ENCODE measurements at regions not wholly inside any gene's neighbourhood (a gene's known extent, or its start where the extent isn't known, plus 50 kb on each side); places are given as distances from the start of the nearest gene placed in this dataset.

DNA sequence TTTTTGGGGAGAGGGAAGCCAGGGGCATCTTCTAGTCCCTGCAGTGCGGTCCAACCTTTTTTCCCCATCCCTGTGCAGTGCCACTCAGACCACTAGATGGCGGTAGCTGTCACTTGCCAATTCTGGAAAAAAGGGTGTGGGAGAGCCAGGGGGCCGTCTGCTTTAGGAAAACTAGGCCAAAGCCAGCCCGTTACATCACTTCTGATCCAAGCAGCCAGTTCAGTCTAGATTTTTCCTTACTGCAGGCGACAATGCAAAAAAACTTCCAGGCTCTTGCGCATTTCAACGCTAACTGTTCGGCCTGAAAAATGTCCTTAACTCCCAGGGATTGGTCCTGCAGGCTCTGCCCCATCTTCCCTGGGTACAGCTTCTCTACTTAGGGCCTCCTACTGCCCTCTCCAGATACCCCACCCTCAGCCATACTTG, 69.2 kb upstream of the CES5A start:
- DNase-seq (ENCODE audit: low spot score): peak; percentile 88

GRCh38 chr16:55943267-55943666, 68.1 kb upstream of the CES5A start:
- no peak for DNase-seq (ENCODE audit: low spot score)

DNA sequence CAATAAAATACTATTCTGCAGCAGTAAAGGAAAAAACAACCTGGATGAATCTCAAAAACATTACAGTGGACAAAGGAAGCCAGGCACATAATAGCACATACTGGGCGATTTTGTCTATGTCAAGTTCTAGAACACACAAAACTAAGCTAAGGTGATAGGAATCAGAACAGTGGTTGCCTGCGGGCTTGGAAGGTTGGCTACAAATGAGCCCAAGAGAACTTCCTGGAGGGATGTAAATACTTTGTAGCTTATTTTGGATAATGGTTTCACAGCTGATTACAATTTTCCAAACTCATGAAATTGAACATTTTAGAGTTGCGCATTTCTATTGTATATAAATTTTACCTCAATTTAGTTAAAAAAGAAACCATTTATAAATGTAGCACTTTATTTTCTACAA, 67.6 kb upstream of the CES5A start:
- no peak for DNase-seq (ENCODE audit: low spot score)

DNA sequence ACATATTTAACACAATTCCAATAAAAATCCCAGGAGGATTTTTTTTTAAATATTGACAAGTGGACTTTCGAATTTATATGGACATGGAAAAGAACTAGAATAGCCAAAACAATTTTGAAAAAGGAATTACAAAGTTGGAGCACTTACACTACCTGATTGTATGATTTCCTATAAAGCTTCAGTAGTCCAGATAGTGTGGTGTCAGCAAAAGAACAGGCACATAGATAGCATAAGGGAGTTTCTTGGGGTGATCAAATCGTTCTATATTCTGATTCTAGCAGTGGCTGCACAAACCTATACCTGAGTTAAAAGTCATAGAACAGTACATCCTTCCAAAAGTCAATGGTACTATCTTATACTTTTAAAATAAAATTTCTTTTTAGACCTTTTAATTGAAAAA, 66.4 kb upstream of the CES5A start:
- DNase-seq (ENCODE audit: low spot score): no peak

GRCh38 chr16:55938126-55938525, 63.0 kb upstream of the CES5A start:
- DNase-seq (ENCODE audit: low spot score): no peak

DNA sequence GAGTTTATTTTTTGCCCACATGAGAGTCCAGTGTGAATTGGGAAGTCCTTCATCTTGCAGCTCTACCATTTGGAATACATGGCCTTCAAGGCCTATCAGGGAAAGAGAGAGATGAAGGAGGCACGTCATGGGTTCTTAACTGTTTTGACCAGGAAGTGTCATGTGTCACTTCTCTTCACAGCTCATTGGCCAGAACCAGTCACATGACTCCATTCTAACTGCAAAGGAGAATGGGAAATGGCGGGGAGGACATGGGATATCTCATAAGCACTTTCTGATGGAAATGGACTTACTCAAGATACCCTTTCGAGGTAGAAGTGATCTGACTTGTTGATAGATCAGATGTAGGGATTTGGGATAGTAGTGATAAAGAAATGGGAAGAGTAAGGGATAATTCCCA, 57.9 kb upstream of the CES5A start:
- no peak for DNase-seq (ENCODE audit: low spot score)

DNA sequence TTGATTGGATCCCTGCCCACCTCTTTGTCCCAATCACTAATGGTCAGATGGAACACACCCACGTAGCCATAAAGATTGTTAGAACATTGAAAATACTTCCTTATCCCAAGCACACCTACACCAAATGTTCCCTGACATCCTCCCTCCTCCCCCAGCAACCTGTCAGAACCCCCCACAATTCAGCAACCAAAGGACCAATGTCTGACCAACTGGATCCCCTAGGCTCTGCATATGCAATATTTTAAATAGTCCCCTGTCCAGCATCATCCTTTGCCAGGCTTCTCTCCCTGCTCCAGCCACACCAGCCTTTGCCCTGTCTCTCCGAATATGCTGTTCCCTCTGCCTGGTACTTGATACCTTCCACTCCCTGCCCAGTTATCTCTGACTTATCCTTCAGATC, 54.9 kb upstream of the CES5A start:
- no peak for DNase-seq (ENCODE audit: low spot score)

GRCh38 chr16:55929181-55929580, 54.0 kb upstream of the CES5A start:
- DNase-seq (ENCODE audit: low spot score): no peak

DNA sequence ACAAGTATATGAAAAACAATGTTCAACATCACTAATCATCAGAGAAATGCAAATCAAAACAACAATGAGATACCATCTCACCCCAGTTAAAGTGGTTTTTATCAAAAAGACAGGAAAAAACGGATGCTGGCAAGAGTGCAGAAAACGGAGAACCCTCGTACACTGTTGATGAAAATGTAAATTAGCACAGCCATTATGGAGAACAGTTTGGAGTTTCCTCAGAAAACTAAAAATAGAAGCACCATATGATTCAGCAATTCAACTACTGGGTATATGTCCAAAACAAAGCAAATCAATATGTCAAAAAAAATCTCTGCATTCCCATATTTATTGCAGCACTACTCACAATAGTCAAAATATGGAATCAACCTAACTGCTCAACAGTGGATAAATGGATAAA, 50.1 kb upstream of the CES5A start:
- no peak for DNase-seq (ENCODE audit: low spot score)

Data from putamen (tissue), 1 donor.